ENCODE measurements at regions not wholly inside any gene's neighbourhood (a gene's known extent, or its start where the extent isn't known, plus 50 kb on each side); places are given as distances from the start of the nearest gene placed in this dataset.

DNA sequence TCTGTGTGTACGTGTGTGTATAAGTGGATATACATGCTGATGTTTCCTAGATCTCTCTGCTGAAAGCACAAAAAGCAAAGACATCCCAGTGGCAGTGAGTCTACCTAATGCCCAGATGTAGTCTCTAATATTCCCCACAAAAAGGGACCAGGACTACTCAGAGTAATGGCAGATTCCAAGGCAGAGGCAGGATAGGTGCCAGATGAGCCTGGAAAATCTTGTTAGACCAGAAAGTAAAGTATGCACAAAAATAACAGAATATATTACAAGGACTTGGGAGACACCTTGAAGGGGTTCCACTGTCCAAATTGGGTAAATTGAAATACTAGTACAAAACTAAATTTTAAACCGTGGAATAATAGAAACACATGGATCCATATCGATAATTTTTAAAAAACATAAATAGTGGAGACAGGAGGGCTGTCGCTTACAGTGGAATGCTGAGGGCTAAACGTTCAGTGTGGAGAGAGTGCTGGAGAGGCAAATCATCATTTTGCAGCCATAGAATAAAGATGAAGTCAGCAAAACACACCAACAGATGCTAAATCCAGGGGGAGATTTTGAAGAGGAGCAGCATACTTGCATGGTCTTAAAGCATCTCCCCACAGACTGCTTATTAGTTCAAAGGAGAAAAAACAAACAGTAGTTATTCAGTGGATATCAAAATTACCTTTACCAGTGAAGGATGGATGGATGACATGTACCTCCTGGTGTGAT lies 123.4 kb upstream of the TSPAN5 start:
- peaks cover 12% of the 10 kb centered on the region for H3K27me3 Mint-ChIP-seq
- peaks cover 0 to 5% (median 0%) of the 10 kb centered on the region in 3 donors for H3K9me3 Mint-ChIP-seq
- peak overlapping the region in 1 of 3 donors; percentile 3 for H3K27ac Mint-ChIP-seq
- H3K4me1 Mint-ChIP-seq: no peaks in the 10 kb centered on the region
- H3K4me3 Mint-ChIP-seq: no peak overlapping the region
- H3K36me3 Mint-ChIP-seq: no peaks in the 10 kb centered on the region

DNA sequence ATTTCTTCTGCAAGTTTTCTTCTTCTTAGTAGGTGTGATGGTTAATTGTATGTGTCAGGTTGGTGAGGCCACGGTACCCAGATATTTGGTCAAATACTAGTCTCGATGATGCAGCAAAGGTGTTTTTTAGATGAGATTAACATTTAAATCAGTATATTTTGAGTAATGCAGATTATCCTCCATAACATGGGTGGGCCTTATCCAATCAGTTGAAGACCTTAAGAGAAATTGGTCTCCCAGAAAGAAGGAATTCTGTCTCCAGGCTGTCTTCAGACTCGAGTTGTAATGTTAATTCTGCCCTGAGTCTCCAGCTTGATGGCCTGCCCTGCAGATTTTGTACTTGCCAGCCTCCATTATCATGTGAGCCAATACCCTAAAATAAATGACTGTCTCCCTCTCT lies 122.5 kb upstream of the TSPAN5 start:
- H3K4me1 Mint-ChIP-seq: no peaks in the 10 kb centered on the region
- no peak overlapping the region for H3K4me3 Mint-ChIP-seq
- peaks cover 1% of the 10 kb centered on the region for H3K36me3 Mint-ChIP-seq
- H3K27me3 Mint-ChIP-seq: peaks cover 13% of the 10 kb centered on the region
- H3K27ac Mint-ChIP-seq: no peak overlapping the region
- H3K9me3 Mint-ChIP-seq: peaks cover 0 to 5% (median 0%) of the 10 kb centered on the region in 3 donors

DNA sequence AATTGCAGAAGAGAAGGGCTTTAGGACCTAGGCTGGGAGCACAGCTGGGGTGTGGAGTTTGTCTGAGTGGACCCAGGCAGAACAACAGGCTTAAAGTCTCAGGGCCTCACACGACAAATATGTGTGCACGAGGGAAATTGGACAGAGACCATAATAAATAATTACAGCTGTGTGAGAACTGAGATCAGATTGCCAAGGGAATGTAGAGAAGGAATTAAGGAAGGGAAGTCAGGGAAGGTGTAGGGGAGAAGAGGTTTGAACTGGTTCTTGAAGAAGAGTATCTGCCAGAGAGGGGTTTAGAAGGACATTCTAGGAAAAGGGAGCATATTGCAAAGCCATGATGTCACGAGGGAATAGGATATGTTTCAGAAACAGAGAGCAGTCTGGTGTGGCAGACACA lies 120.7 kb upstream of the TSPAN5 start:
- H3K27ac Mint-ChIP-seq: peak overlapping the region in 1 of 3 donors; percentile 14
- H3K4me3 Mint-ChIP-seq: peak overlapping the region in 1 of 4 donors; percentile 61
- H3K27me3 Mint-ChIP-seq: peaks cover 13% of the 10 kb centered on the region
- H3K4me1 Mint-ChIP-seq: peaks cover 0 to 2% (median 0%) of the 10 kb centered on the region in 3 donors
- peaks cover 1% of the 10 kb centered on the region for H3K36me3 Mint-ChIP-seq
- H3K9me3 Mint-ChIP-seq: peaks cover 0 to 5% (median 0%) of the 10 kb centered on the region in 3 donors

DNA sequence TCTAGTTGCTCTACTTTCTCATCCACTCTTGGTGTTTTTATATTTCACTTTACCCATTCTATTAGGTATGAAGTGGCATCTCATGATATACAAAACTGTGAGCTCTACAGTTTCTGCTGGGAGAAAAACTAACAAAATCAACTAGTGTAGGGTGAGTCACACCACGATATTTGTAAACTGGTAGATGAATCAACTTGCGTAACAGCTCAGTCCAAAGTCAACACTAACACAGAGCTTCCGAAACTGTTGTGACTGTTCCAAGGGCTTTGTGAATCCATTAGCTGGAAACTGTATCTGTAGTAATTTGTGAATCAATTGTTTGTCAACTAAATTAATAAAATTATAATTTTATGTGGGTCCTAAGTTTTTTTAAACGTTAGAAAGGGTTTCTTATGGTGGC lies 119.8 kb upstream of the TSPAN5 start:
- Mint-ChIP-seq H3K27ac (no peak overlapping the region), H3K9me3 (peaks cover 0 to 5% (median 0%) of the 10 kb centered on the region in 3 donors), H3K27me3 (peaks cover 12% of the 10 kb centered on the region), H3K36me3 (peaks cover 1% of the 10 kb centered on the region), H3K4me1 (peaks cover 0 to 2% (median 0%) of the 10 kb centered on the region in 3 donors), H3K4me3 (no peak overlapping the region)

DNA sequence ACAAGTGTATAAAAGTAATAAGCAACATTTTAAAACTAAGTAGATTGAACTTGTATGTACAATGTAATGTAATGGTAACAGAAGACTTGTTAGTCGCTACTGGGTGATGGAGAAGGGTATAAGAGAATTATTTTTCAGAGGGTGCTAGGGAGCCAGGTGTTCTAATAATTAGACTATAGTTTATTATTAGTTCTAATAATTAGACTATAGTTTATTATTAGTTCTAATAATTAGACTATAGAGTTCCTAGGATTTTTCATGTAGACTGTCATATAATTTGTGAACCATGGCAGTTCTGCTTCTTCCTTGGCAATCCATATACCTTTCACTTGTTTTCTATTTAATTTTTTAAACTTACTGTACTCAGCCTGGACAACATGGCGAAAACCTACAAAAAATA lies 117.3 kb upstream of the TSPAN5 start:
- peaks cover 0 to 2% (median 0%) of the 10 kb centered on the region in 3 donors for H3K4me1 Mint-ChIP-seq
- peaks cover 7% of the 10 kb centered on the region for H3K27me3 Mint-ChIP-seq
- no peak overlapping the region for H3K4me3 Mint-ChIP-seq
- H3K36me3 Mint-ChIP-seq: peaks cover 6% of the 10 kb centered on the region
- H3K9me3 Mint-ChIP-seq: peaks cover 0 to 5% (median 0%) of the 10 kb centered on the region in 3 donors
- H3K27ac Mint-ChIP-seq: no peak overlapping the region

DNA sequence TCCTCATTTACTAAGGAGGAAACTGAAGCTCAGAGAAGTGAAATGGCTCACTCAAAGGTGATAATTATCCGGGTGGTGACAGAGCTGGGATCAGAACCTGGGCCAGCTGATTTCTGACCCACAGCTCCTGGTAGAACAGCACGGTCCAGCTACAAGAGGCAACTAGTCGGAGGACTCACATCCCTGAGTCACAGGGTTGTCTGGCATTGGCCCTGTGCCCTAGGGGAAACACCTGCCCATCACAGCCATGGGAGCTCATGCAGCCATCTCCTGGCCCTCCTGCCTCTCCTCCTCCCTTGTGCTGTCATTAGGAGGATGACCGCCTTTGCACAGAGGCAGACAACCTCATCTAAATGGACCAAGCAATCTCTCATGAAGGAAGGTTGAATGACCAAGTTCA lies 115.2 kb upstream of the TSPAN5 start:
- Mint-ChIP-seq H3K9me3 (peaks cover 3 to 15% (median 4%) of the 10 kb centered on the region in 3 donors), H3K36me3 (peaks cover 6% of the 10 kb centered on the region), H3K4me1 (peaks cover 0 to 2% (median 0%) of the 10 kb centered on the region in 3 donors), H3K4me3 (no peak overlapping the region), H3K27me3 (peaks cover 3% of the 10 kb centered on the region), H3K27ac (no peak overlapping the region)

DNA sequence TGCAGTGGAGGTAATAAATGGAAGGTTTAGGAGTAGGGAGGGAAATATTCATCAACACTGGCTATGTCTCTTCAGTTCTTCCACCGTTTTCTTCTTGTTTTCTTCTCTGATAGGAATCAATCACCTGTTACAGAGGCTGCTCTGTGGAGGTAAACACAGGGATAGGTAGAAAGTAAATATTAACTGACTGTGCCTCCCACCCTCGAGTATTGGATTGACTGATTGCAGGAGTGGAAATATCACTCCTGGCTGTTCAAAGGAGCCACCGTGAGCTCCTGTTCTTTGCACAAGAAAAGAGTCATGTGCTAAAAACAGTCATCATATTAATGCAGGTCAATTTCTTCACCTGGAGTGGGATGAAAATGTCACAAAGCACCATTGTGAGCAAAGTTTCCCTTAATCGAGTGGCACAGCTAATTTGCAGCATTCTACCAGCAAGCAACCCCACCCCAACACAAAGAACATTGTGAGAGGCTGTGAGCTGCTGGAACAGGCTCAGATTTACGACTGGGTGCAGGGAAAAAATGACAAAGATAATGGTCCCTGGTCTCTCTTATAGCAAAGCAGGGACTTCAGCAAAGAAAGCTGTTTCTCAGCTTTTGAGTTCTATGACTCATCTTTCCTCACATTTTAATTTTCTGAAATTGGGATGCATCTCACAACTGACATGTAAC lies 113.7 kb upstream of the TSPAN5 start:
- H3K36me3 Mint-ChIP-seq: peaks cover 6% of the 10 kb centered on the region
- no peak overlapping the region for H3K4me3 Mint-ChIP-seq
- peaks cover 3 to 17% (median 5%) of the 10 kb centered on the region in 3 donors for H3K9me3 Mint-ChIP-seq
- H3K27me3 Mint-ChIP-seq: peaks cover 3% of the 10 kb centered on the region
- H3K4me1 Mint-ChIP-seq: peaks cover 0 to 2% (median 0%) of the 10 kb centered on the region in 3 donors
- no peak overlapping the region for H3K27ac Mint-ChIP-seq

DNA sequence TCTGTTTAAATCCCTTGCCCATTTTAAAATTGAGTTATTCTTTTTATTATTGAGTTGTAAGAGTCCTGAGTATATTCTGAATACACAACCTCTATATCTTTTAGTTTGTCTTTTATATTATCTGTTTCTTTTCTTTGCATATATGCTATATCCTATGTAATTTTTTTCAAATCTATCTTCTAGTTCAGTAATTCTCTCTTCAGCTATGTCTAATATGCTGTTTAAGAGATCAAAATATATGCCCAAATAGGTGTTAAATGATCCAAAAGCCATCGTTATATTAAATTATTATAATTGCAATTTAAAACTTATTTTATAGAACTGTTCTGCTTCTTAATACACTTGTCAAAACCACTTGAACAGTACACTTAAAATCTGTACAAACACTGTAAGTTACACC lies 107.4 kb upstream of the TSPAN5 start:
- Mint-ChIP-seq H3K27ac (no peak overlapping the region), H3K36me3 (peaks cover 2% of the 10 kb centered on the region), H3K27me3 (no peaks in the 10 kb centered on the region), H3K4me3 (no peak overlapping the region), H3K4me1 (no peaks in the 10 kb centered on the region), H3K9me3 (peaks cover 7 to 39% (median 13%) of the 10 kb centered on the region in 3 donors)

DNA sequence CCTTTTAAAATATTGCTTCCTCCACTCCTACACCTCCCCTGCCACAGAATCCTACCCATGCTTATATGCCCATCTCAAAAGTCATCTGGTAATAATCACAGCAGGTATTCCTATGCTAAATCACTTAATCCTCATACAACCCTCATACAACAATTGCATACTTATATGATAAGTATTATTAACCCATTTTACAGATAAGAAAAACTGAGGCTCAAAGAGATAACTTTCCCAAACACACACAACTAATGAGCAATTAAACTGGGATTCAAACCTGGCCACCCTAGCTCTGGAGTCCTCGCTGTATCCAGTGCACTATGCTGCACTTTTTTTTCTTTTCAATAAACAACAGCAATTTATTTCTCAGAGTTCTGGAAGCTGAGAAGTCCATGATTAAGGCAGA lies 99.8 kb upstream of the TSPAN5 start:
- Mint-ChIP-seq H3K27ac (no peak overlapping the region), H3K4me1 (peaks cover 0 to 1% (median 0%) of the 10 kb centered on the region in 3 donors), H3K9me3 (peaks cover 0 to 5% (median 2%) of the 10 kb centered on the region in 3 donors), H3K36me3 (no peaks in the 10 kb centered on the region), H3K27me3 (peaks cover 2% of the 10 kb centered on the region), H3K4me3 (no peak overlapping the region)

DNA sequence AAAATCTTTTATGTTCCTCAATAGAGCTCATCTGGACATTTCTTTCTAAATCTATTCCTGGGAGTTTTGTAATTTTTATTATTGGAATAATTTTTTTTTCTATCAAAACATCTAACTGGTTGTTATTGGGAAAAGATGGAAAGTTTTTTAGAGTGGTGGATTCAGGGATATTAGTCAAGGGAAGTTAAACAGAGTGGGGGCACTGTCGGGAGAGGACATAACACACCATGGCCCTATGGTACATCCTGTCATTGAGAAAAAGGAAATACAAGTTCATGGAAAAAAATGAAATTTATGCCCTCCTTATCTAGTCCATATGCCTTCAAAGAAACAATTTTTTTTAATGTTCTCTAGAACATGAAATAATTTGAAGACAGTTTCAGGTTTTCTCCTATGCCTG lies 96.3 kb upstream of the TSPAN5 start:
- Mint-ChIP-seq H3K4me1 (peaks cover 0 to 1% (median 0%) of the 10 kb centered on the region in 3 donors), H3K9me3 (peaks cover 0 to 3% (median 0%) of the 10 kb centered on the region in 3 donors)

DNA sequence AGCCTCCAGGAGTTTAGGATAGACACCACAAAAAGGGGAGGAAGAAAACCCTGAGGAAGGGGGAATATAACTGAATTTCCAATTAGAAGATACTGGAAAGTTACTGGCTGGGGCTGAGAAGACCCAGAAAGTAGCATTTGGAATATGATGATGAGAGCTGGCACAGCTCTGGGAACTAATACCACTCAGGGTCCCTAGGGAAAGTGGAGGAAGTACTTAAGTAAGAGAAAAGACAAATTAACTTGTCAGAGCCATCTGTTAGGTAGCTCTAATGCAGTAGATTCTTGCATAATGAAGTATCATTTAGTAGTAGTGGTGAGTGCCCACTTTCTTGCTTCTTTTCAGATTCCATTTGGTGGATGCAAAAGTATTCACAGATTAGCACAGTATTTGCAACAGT lies 90.8 kb upstream of the TSPAN5 start:
- Mint-ChIP-seq H3K36me3 (no peaks in the 10 kb centered on the region), H3K27me3 (peaks cover 2% of the 10 kb centered on the region), H3K4me1 (peaks cover 0 to 2% (median 1%) of the 10 kb centered on the region in 3 donors), H3K4me3 (no peak overlapping the region), H3K27ac (peak overlapping the region in 1 of 3 donors; percentile 25), H3K9me3 (peaks cover 0 to 1% (median 1%) of the 10 kb centered on the region in 3 donors)

More for the DNA sequence above, 96.3 kb upstream of the TSPAN5 start:
- no peak overlapping the region for H3K4me3 Mint-ChIP-seq
- no peak overlapping the region for H3K27ac Mint-ChIP-seq
- H3K36me3 Mint-ChIP-seq: no peaks in the 10 kb centered on the region
- H3K27me3 Mint-ChIP-seq: peaks cover 2% of the 10 kb centered on the region

DNA sequence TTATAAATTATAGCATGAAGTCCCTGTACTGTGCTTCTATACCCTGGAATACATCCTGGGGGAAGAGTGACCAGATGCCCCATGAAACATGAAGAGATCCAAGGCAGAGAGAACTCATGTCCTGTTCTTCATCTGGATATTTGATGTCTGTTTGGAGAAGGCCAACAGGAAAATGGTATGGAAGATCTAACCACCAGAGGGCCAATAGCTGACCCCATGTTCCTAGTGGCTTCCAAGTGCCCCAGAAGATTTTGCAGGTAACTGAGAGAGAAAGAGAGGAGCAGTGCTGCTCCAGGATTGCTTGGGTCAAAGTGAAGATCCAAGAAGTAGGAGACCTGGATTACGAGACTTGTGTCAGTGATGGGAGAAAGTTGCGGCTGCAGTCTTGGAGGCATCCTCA lies 90.2 kb upstream of the TSPAN5 start:
- H3K27ac Mint-ChIP-seq: peak overlapping the region in 1 of 3 donors; percentile 25
- H3K9me3 Mint-ChIP-seq: peaks cover 0 to 1% (median 1%) of the 10 kb centered on the region in 3 donors
- H3K4me1 Mint-ChIP-seq: peaks cover 0 to 2% (median 1%) of the 10 kb centered on the region in 3 donors
- no peak overlapping the region for H3K4me3 Mint-ChIP-seq
- H3K27me3 Mint-ChIP-seq: peaks cover 4% of the 10 kb centered on the region
- H3K36me3 Mint-ChIP-seq: no peaks in the 10 kb centered on the region

DNA sequence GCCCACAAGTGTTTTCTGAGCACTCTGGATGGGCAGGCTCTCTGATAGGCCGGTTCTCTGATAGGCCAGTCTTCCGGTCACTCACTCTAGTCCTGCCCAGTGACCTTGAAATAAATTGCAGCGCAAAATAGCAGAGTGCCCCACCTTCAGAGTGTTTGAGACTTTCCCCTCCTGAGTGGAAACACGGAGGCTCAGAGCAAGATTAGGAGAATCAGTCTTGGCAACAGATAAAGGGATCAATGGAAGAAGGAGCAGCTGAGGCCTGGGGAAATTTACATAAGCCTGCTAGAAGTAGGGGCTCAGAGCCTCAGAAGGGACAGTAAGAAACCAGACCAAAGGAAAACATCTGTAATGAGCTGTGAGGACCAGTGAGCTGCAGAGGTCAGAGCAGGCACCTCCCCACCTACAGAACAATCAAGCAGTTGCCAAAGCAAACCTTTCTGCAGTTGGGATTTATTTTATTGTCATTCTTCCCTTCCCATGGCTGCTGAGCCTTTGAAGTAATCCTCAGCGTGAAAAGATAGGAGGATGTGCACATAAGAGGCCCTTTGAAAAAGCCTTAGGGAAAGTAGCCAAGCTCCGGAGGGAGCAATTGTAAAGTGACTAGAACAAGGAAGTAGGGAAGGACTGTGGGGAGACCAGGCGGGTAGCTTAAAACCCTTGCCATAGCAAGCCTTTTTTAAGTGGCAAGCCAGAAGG lies 89.1 kb upstream of the TSPAN5 start:
- H3K4me3 Mint-ChIP-seq: no peak overlapping the region
- H3K36me3 Mint-ChIP-seq: no peaks in the 10 kb centered on the region
- peaks cover 0 to 1% (median 1%) of the 10 kb centered on the region in 3 donors for H3K9me3 Mint-ChIP-seq
- H3K27me3 Mint-ChIP-seq: peaks cover 4% of the 10 kb centered on the region
- H3K27ac Mint-ChIP-seq: no peak overlapping the region
- H3K4me1 Mint-ChIP-seq: peaks cover 0 to 2% (median 1%) of the 10 kb centered on the region in 3 donors

DNA sequence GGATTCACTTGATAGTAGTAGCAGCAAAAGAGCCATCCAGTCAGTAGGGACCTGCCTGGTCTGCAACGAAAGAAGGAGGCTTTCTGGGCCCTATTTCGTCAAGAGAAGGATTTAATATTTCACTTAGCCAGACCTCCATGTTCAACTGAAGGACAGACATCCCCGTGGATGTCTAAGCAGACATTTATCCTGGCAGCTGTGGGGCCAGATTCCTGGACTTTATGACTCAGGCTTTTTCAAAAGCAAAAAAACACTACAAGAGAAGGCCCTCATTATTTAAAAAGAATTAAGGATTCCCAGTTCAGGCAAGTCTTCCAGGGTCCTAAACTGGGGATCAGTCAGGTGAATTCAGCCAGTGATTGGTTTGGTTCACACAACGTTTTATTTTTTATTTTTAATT lies 88.5 kb upstream of the TSPAN5 start:
- no peak overlapping the region for H3K4me3 Mint-ChIP-seq
- peaks cover 0 to 2% (median 1%) of the 10 kb centered on the region in 3 donors for H3K4me1 Mint-ChIP-seq
- H3K9me3 Mint-ChIP-seq: peaks cover 0 to 1% (median 1%) of the 10 kb centered on the region in 3 donors
- peaks cover 4% of the 10 kb centered on the region for H3K27me3 Mint-ChIP-seq
- no peaks in the 10 kb centered on the region for H3K36me3 Mint-ChIP-seq
- H3K27ac Mint-ChIP-seq: no peak overlapping the region

DNA sequence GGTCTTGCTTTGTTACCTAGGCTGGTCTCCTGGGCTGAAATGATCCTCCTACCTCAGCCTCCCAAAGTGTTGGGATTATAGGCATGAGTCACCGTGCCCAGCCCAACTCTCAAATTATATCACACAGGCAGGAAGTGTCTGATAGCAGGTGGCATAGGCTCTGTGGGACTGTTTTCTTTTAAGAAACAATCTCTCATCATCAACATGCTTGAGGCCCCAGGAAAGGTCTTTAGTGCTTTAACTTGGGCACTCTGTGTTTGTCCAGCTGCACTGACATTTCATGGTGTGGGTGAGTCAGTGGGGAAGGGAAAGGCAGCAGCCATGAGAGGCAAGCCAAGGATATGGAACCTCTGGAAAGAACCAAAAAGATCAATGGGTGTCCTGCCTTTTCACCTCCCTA lies 88.1 kb upstream of the TSPAN5 start:
- no peaks in the 10 kb centered on the region for H3K36me3 Mint-ChIP-seq
- no peak overlapping the region for H3K4me3 Mint-ChIP-seq
- H3K9me3 Mint-ChIP-seq: peaks cover 0 to 1% (median 1%) of the 10 kb centered on the region in 3 donors
- H3K27me3 Mint-ChIP-seq: peaks cover 4% of the 10 kb centered on the region
- no peak overlapping the region for H3K27ac Mint-ChIP-seq
- H3K4me1 Mint-ChIP-seq: peaks cover 0 to 2% (median 1%) of the 10 kb centered on the region in 3 donors

All from IgD-negative memory B cell (primary cell).